SK-N-MC (cell line): ENCODE measurements at regions not wholly inside any gene's neighbourhood (a gene's known extent, or its start where the extent isn't known, plus 50 kb on each side); places are given as distances from the start of the nearest gene placed in this dataset.

Experiments
- DNase-seq: peaks from one replicate; pipeline ENCODE4 v3.0.0-alpha.2; 2011; ENCODE audit warnings: low read depth, low spot score
- H3K27ac ChIP-seq: fragments of 200-600 bp; sonication (generic); 2 replicates; pipeline ENCODE4 v1.5.1; 2016; ENCODE audit warnings: mixed run types
- H3K36me3 ChIP-seq: fragments of 200-600 bp; sonication (generic); 2 replicates; pipeline ENCODE4 v1.6.1; 2017; ENCODE audit warnings: antibody characterized with exemption, low read length, mixed read lengths; ENCODE audit not compliant: insufficient read depth
- H3K4me3 ChIP-seq: fragments of 200-600 bp; sonication (generic); 2 replicates; pipeline ENCODE4 v1.5.1; 2016
- H3K9ac ChIP-seq: fragments of 200-600 bp; sonication (generic); 2 replicates; pipeline ENCODE4 v1.8.0; 2017; ENCODE audit warnings: mixed run types, mixed read lengths; ENCODE audit not compliant: insufficient read length
- H3K9me3 ChIP-seq: fragments of 200-600 bp; sonication (generic); 2 replicates; pipeline ENCODE4 v1.6.1; 2017; ENCODE audit warnings: low read depth, mild to moderate bottlenecking, antibody characterized with exemption, low read length, moderate library complexity, mixed read lengths
- EZH2 ChIP-seq: fragments of 200-600 bp; sonication (generic); IDR thresholded peaks from one replicate; pipeline ENCODE4 v1.6.1; 2017; ENCODE audit warnings: antibody characterized with exemption
- FOXP2 ChIP-seq: optimal IDR thresholded peaks from 2 replicates; pipeline ENCODE3; 2011; ENCODE audit warnings: mild to moderate bottlenecking, moderate library complexity; ENCODE audit not compliant: insufficient read depth; ENCODE audit errors: extremely low read length, control extremely low read depth
- POLR2AphosphoS5 ChIP-seq: IDR thresholded peaks from 2 replicates; pipeline ENCODE4 v1.6.1; 2012; ENCODE audit warnings: mild to moderate bottlenecking, low read depth, low read length, borderline replicate concordance

DNA sequence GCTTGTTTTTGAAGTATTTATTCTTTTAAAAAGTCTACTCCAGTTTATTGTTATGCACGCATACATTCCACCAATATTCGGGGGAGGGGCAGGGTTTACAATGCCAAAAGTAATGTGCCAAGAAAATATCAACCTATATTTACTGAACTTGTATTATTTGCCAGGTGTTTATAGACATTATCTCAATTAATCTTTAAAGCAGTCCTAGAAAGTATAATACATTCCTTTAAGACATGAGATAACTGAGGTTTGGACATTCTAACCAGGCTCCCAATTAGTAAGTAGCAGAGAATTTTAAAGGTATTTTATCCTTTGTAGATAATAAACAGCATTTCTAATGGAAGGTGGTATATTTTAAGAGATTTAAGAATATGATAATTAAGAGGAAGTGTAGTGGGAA is 124.5 kb upstream of the LRIG3 start:
- Histone ChIP-seq H3K9me3 (no peaks in the 10 kb centered on the region), H3K4me3 (no peak overlapping the region), H3K9ac (no peak overlapping the region), H3K27ac (no peak overlapping the region), H3K36me3 (no peaks in the 10 kb centered on the region)
- TF ChIP-seq FOXP2 (no peak), EZH2 (no peak), POLR2AphosphoS5 (no peak)
- no peak for DNase-seq

DNA sequence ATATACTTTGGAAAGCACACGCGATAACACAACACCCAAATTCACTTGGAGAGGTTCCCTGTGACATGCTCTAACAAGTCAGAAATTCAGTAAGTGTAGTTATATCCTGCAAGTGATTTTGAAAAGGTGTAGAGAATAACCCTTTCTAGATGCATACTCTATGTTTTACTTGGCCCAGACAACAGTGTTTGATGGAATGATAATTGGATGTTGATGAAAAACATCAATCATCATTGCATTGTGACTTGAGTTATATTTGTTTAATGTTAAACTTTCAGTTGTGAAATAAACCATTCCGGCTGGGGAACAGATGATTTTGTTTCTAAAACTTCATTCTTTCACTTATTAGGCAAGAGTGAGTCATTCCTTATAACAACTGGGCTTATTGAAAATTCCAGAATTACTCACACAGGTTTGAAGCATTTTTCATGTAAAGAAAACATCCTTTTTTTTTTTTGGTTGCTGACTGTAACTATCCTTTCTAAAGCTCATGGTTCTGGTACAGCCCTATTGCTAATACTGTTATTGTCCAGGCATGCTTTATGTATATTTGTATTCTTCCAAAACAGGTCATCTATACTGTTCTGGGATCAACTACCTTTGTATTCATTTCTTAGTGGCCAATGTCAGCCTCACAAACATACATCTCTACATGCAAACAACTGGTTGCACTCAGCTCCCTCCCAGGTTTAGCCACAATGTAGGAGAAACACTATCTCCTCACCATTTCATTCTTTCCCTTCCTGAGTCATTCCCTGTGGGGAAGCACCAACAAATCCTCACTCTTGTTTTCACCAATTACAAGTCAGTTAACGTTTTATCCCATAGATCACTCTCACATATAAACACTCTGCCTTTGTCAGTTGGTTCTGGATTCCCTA is 121.2 kb upstream of the LRIG3 start:
- TF ChIP-seq FOXP2 (no peak), EZH2 (no peak), POLR2AphosphoS5 (no peak)
- Histone ChIP-seq H3K27ac (no peak overlapping the region), H3K4me3 (no peak overlapping the region), H3K9me3 (no peaks in the 10 kb centered on the region; the same call in 1 of the 2 replicates), H3K36me3 (no peaks in the 10 kb centered on the region), H3K9ac (no peak overlapping the region)
- DNase-seq, result no peak

DNA sequence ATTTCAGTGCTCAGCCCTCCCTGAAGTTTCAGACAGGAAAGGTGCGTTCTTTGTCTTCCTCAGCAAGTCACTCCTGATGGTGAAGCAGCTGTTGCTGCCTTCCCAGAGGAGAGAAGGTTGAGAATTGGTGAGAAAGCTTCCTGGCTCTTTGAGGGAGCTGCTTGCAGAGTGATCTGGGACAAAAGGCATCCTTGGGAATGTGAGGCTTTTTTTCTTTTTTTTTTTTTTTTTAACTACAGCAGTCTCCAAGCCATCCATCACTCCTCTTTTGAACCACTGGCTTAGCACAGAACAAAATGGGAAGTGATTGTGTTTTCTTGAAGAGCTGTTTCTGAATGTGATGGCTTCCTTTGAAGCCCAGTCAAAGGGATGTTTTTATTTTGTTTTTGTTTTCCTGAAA is 120.4 kb upstream of the LRIG3 start:
- H3K9me3 ChIP-seq, result no peaks in the 10 kb centered on the region; the same call in 1 of the 2 replicates
- H3K4me3 ChIP-seq, result no peak overlapping the region
- no peak overlapping the region for H3K27ac ChIP-seq
- no peak overlapping the region for H3K9ac ChIP-seq
- H3K36me3 ChIP-seq, result no peaks in the 10 kb centered on the region
- TF ChIP-seq POLR2AphosphoS5, result no peak
- no peak for DNase-seq

DNA sequence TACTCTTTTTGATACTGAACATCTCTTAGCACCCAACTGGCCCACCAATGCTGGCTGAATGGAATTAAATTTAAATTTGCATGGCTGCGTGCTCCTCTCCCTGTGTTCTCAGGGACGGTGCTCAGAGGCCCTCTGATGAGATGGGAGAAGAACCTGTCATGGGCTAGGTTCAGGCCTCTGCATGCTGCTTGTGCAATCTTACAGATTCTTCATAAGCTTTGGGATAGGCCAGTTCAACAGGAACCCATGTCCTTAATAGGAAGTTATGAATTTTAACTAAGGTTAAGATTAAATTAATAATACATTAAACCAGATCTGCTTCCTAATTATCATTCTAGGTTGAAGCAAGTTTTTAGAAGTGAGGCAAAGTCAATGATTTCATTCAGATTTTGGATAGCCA is 119.7 kb upstream of the LRIG3 start:
- DNase-seq, result no peak
- Histone ChIP-seq H3K4me3 (no peak overlapping the region), H3K36me3 (no peaks in the 10 kb centered on the region), H3K9ac (no peak overlapping the region), H3K27ac (no peak overlapping the region), H3K9me3 (no peaks in the 10 kb centered on the region; the same call in 1 of the 2 replicates)
- TF ChIP-seq POLR2AphosphoS5 (no peak), FOXP2 (no peak), EZH2 (no peak)

DNA sequence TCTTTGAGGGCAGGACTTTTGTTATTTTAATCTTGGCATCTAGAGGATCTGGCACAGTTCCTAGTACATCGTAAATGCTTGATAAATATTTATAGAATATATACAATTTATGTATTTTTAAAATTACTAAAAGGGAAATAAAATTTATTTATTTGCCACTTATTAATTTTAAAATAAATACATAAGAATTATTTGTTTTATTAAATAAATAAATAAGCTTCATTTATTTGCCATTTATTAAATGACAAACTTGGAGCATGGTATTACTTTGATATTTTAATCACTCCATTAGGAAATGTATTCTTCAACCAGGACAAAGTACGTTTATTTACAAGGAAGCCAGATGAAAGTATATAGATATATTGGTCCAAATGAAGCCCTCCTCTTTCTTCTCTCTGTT is 118.7 kb upstream of the LRIG3 start:
- Histone ChIP-seq H3K9me3 (no peaks in the 10 kb centered on the region; the same call in 1 of the 2 replicates), H3K4me3 (no peak overlapping the region), H3K36me3 (no peaks in the 10 kb centered on the region), H3K9ac (no peak overlapping the region), H3K27ac (no peak overlapping the region)
- DNase-seq, result no peak
- no peak for TF ChIP-seq FOXP2
- TF ChIP-seq EZH2, result no peak
- TF ChIP-seq POLR2AphosphoS5, result no peak

DNA sequence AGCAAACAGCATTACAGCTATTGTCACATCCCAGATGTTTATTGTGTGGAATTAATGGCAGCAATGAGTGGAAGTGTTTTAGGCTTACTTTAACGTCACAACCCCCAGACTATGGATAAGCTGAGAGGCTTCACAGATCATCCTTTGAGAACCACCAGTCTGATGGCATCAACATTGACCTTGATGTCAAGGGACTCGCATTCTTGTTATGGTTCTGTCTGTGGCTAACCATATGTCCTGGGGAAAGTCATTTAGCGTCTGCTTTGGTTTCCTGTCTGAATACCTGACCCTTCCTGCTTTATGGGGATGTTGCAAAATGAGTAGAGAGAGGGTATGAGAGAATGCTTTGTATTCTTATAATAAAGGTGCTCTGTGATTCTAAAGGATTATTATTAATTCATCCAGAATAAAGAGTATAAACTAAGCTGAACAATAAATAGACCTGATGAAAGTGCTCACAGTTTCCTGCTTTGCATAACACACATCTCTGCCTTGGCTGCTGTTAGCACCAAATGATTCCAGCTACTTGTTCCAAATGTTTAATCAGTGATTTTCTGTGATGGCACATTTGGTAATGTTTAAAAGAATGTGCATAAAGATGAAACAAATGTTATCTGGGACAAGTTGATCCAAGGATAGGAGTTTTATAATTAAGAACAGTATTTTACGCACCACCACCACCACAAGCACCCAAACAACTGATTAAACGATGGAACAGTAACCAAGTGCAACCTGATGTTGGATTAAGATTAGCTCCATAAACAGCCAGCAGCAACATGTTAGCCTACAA is 116.9 kb upstream of the LRIG3 start:
- Histone ChIP-seq H3K4me3 (no peak overlapping the region), H3K27ac (no peak overlapping the region), H3K9ac (no peak overlapping the region), H3K9me3 (no peaks in the 10 kb centered on the region; the same call in none of the 2 replicates), H3K36me3 (no peaks in the 10 kb centered on the region)
- TF ChIP-seq POLR2AphosphoS5, result no peak
- TF ChIP-seq FOXP2, result no peak
- TF ChIP-seq EZH2, result no peak
- no peak for DNase-seq

DNA sequence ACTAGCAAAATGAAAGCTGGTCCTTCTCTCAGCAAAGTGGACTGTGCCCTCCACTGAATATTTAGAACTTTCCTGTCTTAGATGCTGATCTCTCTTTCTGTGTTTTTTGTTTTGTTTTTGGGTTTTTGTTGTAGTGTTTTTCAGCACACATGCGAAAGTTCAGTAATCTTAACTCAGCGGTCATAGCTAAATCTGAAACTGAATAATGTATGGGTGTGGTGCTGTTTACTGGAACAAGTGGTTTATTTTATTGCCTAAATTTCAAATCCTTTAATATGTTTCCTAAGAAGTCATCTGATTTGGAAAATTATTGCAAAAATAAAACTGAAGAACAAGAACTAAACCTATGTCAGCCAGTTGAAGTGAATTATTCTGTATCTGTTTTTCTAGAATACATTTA is 116.0 kb upstream of the LRIG3 start:
- Histone ChIP-seq H3K9me3 (no peaks in the 10 kb centered on the region; the same call in none of the 2 replicates), H3K27ac (no peak overlapping the region), H3K36me3 (no peaks in the 10 kb centered on the region), H3K4me3 (no peak overlapping the region), H3K9ac (no peak overlapping the region)
- no peak for TF ChIP-seq POLR2AphosphoS5
- TF ChIP-seq EZH2, result no peak
- no peak for TF ChIP-seq FOXP2
- DNase-seq, result no peak

- DNase-seq, result no peak
- Histone ChIP-seq H3K4me3 (no peak overlapping the region), H3K9ac (no peak overlapping the region), H3K27ac (no peak overlapping the region), H3K36me3 (no peaks in the 10 kb centered on the region), H3K9me3 (no peaks in the 10 kb centered on the region; the same call in none of the 2 replicates)
- TF ChIP-seq EZH2 (no peak), POLR2AphosphoS5 (no peak), FOXP2 (no peak)
These were observed 111.0 kb upstream of the LRIG3 start for GRCh38 chr12:59031313-59031712.
